ENCODE measurements at regions not wholly inside any gene's neighbourhood (a gene's known extent, or its start where the extent isn't known, plus 50 kb on each side); places are given as distances from the start of the nearest gene placed in this dataset.

- no peaks in the 10 kb centered on the region for H3K9me3 Mint-ChIP-seq
- H3K36me3 Mint-ChIP-seq (ENCODE audit: low read depth): no peaks in the 10 kb centered on the region
- Histone ChIP-seq H3K4me3 (ENCODE audit: low read length) (no peak overlapping the region), H3K27me3 (ENCODE audit: control insufficient read depth, insufficient read depth, low read length, poor library complexity, severe bottlenecking) (no peaks in the 10 kb centered on the region), H3K36me3 (ENCODE audit: control insufficient read depth, insufficient read depth, low read length) (no peaks in the 10 kb centered on the region), H3K9ac (ENCODE audit: extremely low read depth, low read length, poor library complexity, severe bottlenecking) (no peak overlapping the region), H3K27ac (ENCODE audit: low read depth, low read length) (no peak overlapping the region), H3K9me3 (ENCODE audit: control insufficient read depth, low read length) (no peaks in the 10 kb centered on the region), H3K4me1 (ENCODE audit: control insufficient read depth, insufficient read depth, low read length) (no peaks in the 10 kb centered on the region)
- no peaks in the 10 kb centered on the region for H3K27me3 Mint-ChIP-seq (ENCODE audit: insufficient read depth)
- WGBS, 2 experiments (ENCODE audit: insufficient coverage in 1 of 2, insufficient read length in 1 of 2): 78 to 100% methylated on average over 2 of the region's 2 CpGs
- TF ChIP-seq CTCF (conservative IDR thresholded peaks at IDR 0.05): no peak
- no peak overlapping the region for H3K4me3 Mint-ChIP-seq
- no peaks in the 10 kb centered on the region for H3K4me1 Mint-ChIP-seq
- no peak for DNase-seq
- H3K27ac Mint-ChIP-seq: no peak overlapping the region
Measured at GRCh38 chr18:73079920-73080319, 212.1 kb upstream of the NETO1 start.

- Histone ChIP-seq H3K4me3 (ENCODE audit: low read length) (no peak overlapping the region), H3K36me3 (ENCODE audit: control insufficient read depth, insufficient read depth, low read length) (no peaks in the 10 kb centered on the region), H3K27ac (ENCODE audit: low read depth, low read length) (no peak overlapping the region), H3K4me1 (ENCODE audit: control insufficient read depth, insufficient read depth, low read length) (no peaks in the 10 kb centered on the region), H3K27me3 (ENCODE audit: control insufficient read depth, insufficient read depth, low read length, poor library complexity, severe bottlenecking) (no peaks in the 10 kb centered on the region), H3K9me3 (ENCODE audit: control insufficient read depth, low read length) (no peaks in the 10 kb centered on the region), H3K9ac (ENCODE audit: extremely low read depth, low read length, poor library complexity, severe bottlenecking) (no peak overlapping the region)
- H3K4me1 Mint-ChIP-seq: peaks cover 6% of the 10 kb centered on the region
- no peak overlapping the region for H3K27ac Mint-ChIP-seq
- H3K27me3 Mint-ChIP-seq (ENCODE audit: insufficient read depth): no peaks in the 10 kb centered on the region
- TF ChIP-seq CTCF (conservative IDR thresholded peaks at IDR 0.05): no peak
- peaks cover 1% of the 10 kb centered on the region for H3K9me3 Mint-ChIP-seq
- H3K36me3 Mint-ChIP-seq (ENCODE audit: low read depth): no peaks in the 10 kb centered on the region
- 93 to 100% methylated on average over 1 to 2 of the region's 4 CpGs for WGBS, 2 experiments (ENCODE audit: insufficient coverage in 1 of 2, insufficient read length in 1 of 2)
- no peak for DNase-seq
- H3K4me3 Mint-ChIP-seq: no peak overlapping the region
Measured at GRCh38 chr18:73060666-73061288, 193.0 kb upstream of the NETO1 start.

- no peak overlapping the region for H3K27ac Mint-ChIP-seq
- H3K4me3 Mint-ChIP-seq: no peak overlapping the region
- DNase-seq: no peak
Measured at GRCh38 chr18:73059280-73059679, 191.5 kb upstream of the NETO1 start.

More at GRCh38 chr18:73059280-73059679, 191.5 kb upstream of the NETO1 start:
- WGBS, 2 experiments (ENCODE audit: insufficient coverage in 1 of 2, insufficient read length in 1 of 2): no CpG with 5 or more reads among the region's 2 CpGs
- Histone ChIP-seq H3K36me3 (ENCODE audit: control insufficient read depth, insufficient read depth, low read length) (no peaks in the 10 kb centered on the region), H3K9me3 (ENCODE audit: control insufficient read depth, low read length) (no peaks in the 10 kb centered on the region), H3K9ac (ENCODE audit: extremely low read depth, low read length, poor library complexity, severe bottlenecking) (no peak overlapping the region), H3K27ac (ENCODE audit: low read depth, low read length) (no peak overlapping the region), H3K4me3 (ENCODE audit: low read length) (no peak overlapping the region), H3K4me1 (ENCODE audit: control insufficient read depth, insufficient read depth, low read length) (no peaks in the 10 kb centered on the region), H3K27me3 (ENCODE audit: control insufficient read depth, insufficient read depth, low read length, poor library complexity, severe bottlenecking) (no peaks in the 10 kb centered on the region)
- Mint-ChIP-seq H3K27me3 (ENCODE audit: insufficient read depth) (no peaks in the 10 kb centered on the region), H3K36me3 (ENCODE audit: low read depth) (no peaks in the 10 kb centered on the region), H3K9me3 (peaks cover 1% of the 10 kb centered on the region), H3K4me1 (peaks cover 6% of the 10 kb centered on the region)
- no peak for TF ChIP-seq CTCF (conservative IDR thresholded peaks at IDR 0.05)
